ENCODE measurements at regions not wholly inside any gene's neighbourhood (a gene's known extent, or its start where the extent isn't known, plus 50 kb on each side); places are given as distances from the start of the nearest gene placed in this dataset.

DNA sequence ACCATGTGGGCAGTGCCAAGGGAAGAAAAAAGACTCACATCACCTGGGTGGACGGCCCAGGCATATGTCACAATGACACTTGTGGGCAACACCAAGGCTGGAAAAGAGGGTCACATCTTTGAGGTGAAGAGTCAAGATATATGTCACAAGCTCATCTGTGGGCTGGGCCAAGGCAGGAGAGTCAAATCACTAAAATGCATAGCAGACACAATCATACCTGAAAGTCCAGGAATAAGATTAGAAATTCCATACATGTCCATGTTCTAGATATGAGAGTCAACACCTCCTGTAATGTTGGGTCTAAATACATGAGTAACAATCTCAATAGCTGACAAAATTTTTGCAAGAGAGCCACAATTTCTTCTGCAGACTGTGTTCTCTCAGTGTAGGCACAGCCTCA lies 145.0 kb downstream of the ZNF675 start:
- ChIA-PET POLR2A (interaction anchor here (0.6 kb wide), 1 partner anchor 13 kb away, joined by 6 read pairs; no protein-coding TSS in a partner anchor), CTCF (ENCODE audit: low intra/inter-chr PET ratio) (no interaction called here)
- H4K20me1 ChIP-seq (replicated peaks; ENCODE audit: control insufficient read depth, insufficient read depth, low read length): no peaks in the 10 kb centered on the region
- H3K27me3 ChIP-seq (ENCODE audit: control insufficient read depth in 2 of 2, insufficient read depth in 2 of 2, low read length in 2 of 2): no peaks in the 10 kb centered on the region
- no peaks in the 10 kb centered on the region for H3K9me3 ChIP-seq (replicated peaks; ENCODE audit: control insufficient read depth, insufficient read depth, low read depth, low read length)
- no peak overlapping the region for H3K4me2 ChIP-seq (ENCODE audit: insufficient read depth, low read length)
- intact Hi-C loops (cut with micrococcal nuclease): no loop called here
- 0% methylated on average over 1 of the region's 1 CpG for WGBS (ENCODE audit: insufficient coverage, low coverage, missing lambda C conversion rate)
- no peaks in the 10 kb centered on the region for H3K9me1 ChIP-seq (ENCODE audit: control insufficient read depth, insufficient read depth, low read length)
- no peak for FAIRE-seq
- TF ChIP-seq STAT5B (CRISPR knock-in tag; IDR thresholded peaks at IDR 0.05) (no peak), DDX20 (tag; IDR thresholded peaks at IDR 0.05; ENCODE audit: low read depth) (no peak), BDP1 (IDR thresholded peaks at IDR 0.05; ENCODE audit: insufficient read depth, insufficient read length) (no peak), CBX3 (IDR thresholded peaks at IDR 0.05; ENCODE audit: borderline replicate concordance in 1 of 2, low read length in 2 of 2) (no peak), ARID1B (IDR thresholded peaks at IDR 0.05) (no peak), ZNF124 (CRISPR knock-in tag; IDR thresholded peaks at IDR 0.05) (no peak), POLR2B (IDR thresholded peaks at IDR 0.05; ENCODE audit: low read depth, partially characterized antibody) (no peak), ZNF217 (CRISPR knock-in tag; IDR thresholded peaks at IDR 0.05) (no peak), TRIM24 (IDR thresholded peaks at IDR 0.05) (no peak), RBM34 (IDR thresholded peaks at IDR 0.05; ENCODE audit: borderline replicate concordance, insufficient read depth, low read length) (no peak), SUPT5H (IDR thresholded peaks at IDR 0.05) (no peak), MAFG (tag; conservative IDR thresholded peaks at IDR 0.05) (no peak), ESRRB (CRISPR knock-in tag; IDR thresholded peaks at IDR 0.05; ENCODE audit: borderline replicate concordance) (no peak), ZKSCAN8 (CRISPR knock-in tag; IDR thresholded peaks at IDR 0.05) (no peak), ZFPM2 (CRISPR knock-in tag; IDR thresholded peaks at IDR 0.05) (no peak), ELF1 (tag; IDR thresholded peaks at IDR 0.05) (no peak), PHB2 (IDR thresholded peaks at IDR 0.05; ENCODE audit: low read depth) (no peak)
- TF ChIP-seq, protein P1, sequence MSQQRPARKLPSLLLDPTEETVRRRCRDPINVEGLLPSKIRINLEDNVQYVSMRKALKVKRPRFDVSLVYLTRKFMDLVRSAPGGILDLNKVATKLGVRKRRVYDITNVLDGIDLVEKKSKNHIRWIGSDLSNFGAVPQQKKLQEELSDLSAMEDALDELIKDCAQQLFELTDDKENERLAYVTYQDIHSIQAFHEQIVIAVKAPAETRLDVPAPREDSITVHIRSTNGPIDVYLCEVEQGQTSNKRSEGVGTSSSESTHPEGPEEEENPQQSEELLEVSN (IDR thresholded peaks at IDR 0.05; ENCODE audit: borderline replicate concordance in 1 of 2, extremely low read depth in 1 of 2, insufficient read depth in 1 of 2, insufficient read length in 1 of 2, low read depth in 1 of 2, low read length in 1 of 2, poor library complexity in 1 of 2, severe bottlenecking in 1 of 2): no peak
- TF ChIP-seq, protein P2, sequence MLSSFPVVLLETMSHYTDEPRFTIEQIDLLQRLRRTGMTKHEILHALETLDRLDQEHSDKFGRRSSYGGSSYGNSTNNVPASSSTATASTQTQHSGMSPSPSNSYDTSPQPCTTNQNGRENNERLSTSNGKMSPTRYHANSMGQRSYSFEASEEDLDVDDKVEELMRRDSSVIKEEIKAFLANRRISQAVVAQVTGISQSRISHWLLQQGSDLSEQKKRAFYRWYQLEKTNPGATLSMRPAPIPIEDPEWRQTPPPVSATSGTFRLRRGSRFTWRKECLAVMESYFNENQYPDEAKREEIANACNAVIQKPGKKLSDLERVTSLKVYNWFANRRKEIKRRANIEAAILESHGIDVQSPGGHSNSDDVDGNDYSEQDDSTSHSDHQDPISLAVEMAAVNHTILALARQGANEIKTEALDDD (IDR thresholded peaks at IDR 0.05): no peak
- TF ChIP-seq, protein P3, sequence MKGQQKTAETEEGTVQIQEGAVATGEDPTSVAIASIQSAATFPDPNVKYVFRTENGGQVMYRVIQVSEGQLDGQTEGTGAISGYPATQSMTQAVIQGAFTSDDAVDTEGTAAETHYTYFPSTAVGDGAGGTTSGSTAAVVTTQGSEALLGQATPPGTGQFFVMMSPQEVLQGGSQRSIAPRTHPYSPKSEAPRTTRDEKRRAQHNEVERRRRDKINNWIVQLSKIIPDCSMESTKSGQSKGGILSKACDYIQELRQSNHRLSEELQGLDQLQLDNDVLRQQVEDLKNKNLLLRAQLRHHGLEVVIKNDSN (CRISPR knock-in tag; IDR thresholded peaks at IDR 0.05): no peak
- no peak for ATAC-seq
- no peak overlapping the region for H3K9ac ChIP-seq (ENCODE audit: insufficient read depth in 1 of 2, low read depth in 2 of 2, low read length in 2 of 2)
- no peak overlapping the region for H3K4me3 ChIP-seq
- H3K36me3 ChIP-seq (ENCODE audit: control insufficient read depth, insufficient read depth, low read length): no peaks in the 10 kb centered on the region
- no peak overlapping the region for H3K27ac ChIP-seq (ENCODE audit: extremely low read depth, low read depth, low read length)
- in situ Hi-C loops (cut with MboI): no loop called here
- no TSS peak for BruUV-seq (replicated peaks)
- H3K79me2 ChIP-seq (ENCODE audit: control insufficient read depth, insufficient read depth, low read length): no peaks in the 10 kb centered on the region
- H3K4me1 ChIP-seq (replicated peaks in 1 of 2; ENCODE audit: control insufficient read depth in 2 of 2, insufficient read depth in 2 of 2, low read length in 2 of 2): no peaks in the 10 kb centered on the region
- no peak for DNase-seq (ENCODE audit: extremely low read depth in 1 of 4, low spot score in 3 of 4)
- H2AFZ ChIP-seq (ENCODE audit: low read depth, low read length): no peak overlapping the region
